ENCODE measurements at regions not wholly inside any gene's neighbourhood (a gene's known extent, or its start where the extent isn't known, plus 50 kb on each side); places are given as distances from the start of the nearest gene placed in this dataset.

DNA sequence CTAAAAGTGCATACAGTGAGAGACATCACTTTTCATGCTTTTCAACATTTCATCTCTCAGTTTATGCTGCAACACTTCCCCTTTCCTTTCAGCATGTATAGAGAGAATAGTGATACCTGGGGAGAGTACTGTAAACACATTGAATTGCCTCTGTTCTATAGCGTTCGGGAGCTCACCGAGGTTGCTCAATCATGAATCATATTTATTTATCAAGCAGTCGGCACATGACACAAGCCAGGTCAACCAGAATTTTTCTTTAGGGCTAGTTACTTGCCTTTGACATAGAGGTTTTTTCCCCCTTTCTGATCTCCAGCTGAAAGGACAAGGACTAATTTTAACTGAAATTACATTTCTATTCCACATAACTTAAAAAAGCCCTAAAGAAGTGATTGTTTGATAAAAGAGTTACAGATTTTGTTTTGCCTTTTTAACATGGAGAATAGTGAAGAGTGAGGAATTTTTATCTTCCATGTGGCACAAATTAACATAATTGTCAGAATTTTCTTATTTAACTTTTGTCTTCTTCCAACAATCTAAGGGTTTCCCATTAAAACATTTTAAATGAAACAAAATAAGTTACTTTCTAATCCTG lies 690.9 kb upstream of the TMEFF2 start:
- no peak for DNase-seq (ENCODE audit: low read depth)
- TF ChIP-seq CTCF (conservative IDR thresholded peaks at IDR 0.05; ENCODE audit: low read length) = no peak

GRCh38 chr2:192877159-192877558 lies 682.4 kb upstream of the TMEFF2 start:
- TF ChIP-seq CTCF (conservative IDR thresholded peaks at IDR 0.05; ENCODE audit: low read length) = no peak
- no peak overlapping the region for H3K4me3 ChIP-seq (ENCODE audit: low read length)
- no peak for DNase-seq (ENCODE audit: low read depth)

More for the DNA sequence above, 690.9 kb upstream of the TMEFF2 start:
- H3K4me3 ChIP-seq (ENCODE audit: low read length) = no peak overlapping the region

GRCh38 chr2:192876698-192877097 lies 682.0 kb upstream of the TMEFF2 start:
- no peak for DNase-seq (ENCODE audit: low read depth)
- no peak for TF ChIP-seq CTCF (conservative IDR thresholded peaks at IDR 0.05; ENCODE audit: low read length)
- no peak overlapping the region for H3K4me3 ChIP-seq (ENCODE audit: low read length)

DNA sequence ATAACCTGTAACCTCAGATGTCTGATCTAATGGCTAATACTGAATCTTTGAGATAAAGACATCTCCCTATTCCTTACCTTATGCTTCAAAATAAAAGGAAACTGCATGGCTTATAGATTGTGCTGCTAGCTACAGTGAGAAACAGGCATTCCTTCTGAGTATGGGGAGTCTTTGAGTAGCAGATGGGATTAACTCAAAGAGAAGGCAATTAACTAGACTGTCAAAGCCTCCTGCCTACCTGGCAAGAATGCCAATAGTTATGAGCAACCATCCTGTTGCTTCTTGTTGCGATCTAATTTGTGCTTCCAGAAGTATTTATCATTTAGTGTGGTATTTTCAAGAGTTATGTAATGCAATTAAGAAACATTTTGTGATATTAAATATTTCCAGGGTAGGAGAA lies 660.0 kb upstream of the TMEFF2 start:
- H3K4me3 ChIP-seq (ENCODE audit: low read length) = no peak overlapping the region
- no peak for TF ChIP-seq CTCF (conservative IDR thresholded peaks at IDR 0.05; ENCODE audit: low read length)
- DNase-seq (ENCODE audit: low read depth) = no peak

DNA sequence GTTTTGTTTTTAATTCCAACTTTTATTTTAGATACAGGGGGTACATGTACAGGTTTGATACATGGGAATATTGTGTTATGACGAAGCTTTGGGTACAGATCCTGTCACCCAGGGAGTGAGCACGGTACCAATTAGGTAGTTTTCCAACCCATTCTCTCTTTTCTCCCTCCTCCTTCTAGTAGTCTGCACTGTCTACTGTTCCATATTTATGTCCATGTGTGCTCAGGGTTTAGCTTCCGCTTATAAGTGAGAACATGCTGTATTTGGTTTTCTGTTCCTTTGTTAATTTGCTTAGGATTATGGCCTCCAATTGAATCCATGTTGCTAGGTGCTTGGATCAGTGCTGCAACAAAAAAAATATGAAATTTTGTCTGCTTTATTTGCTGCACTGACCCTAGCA lies 659.3 kb upstream of the TMEFF2 start:
- no peak overlapping the region for H3K4me3 ChIP-seq (ENCODE audit: low read length)
- no peak for DNase-seq (ENCODE audit: low read depth)
- no peak for TF ChIP-seq CTCF (conservative IDR thresholded peaks at IDR 0.05; ENCODE audit: low read length)

GRCh38 chr2:192828947-192829346 lies 634.2 kb upstream of the TMEFF2 start:
- no peak for TF ChIP-seq CTCF (conservative IDR thresholded peaks at IDR 0.05; ENCODE audit: low read length)
- H3K4me3 ChIP-seq (ENCODE audit: low read length) = no peak overlapping the region
- no peak for DNase-seq (ENCODE audit: low read depth)

GRCh38 chr2:192828175-192828574 lies 633.4 kb upstream of the TMEFF2 start:
- DNase-seq (ENCODE audit: low read depth) = no peak
- TF ChIP-seq CTCF (conservative IDR thresholded peaks at IDR 0.05; ENCODE audit: low read length) = no peak

More at GRCh38 chr2:192828175-192828574, 633.4 kb upstream of the TMEFF2 start:
- H3K4me3 ChIP-seq (ENCODE audit: low read length) = no peak overlapping the region
